PC-9 (cell line): ENCODE measurements at regions not wholly inside any gene's neighbourhood (a gene's known extent, or its start where the extent isn't known, plus 50 kb on each side); places are given as distances from the start of the nearest gene placed in this dataset.

Source experiments
- EZH2 ChIP-seq: fragments of 200-600 bp; sonication (generic); IDR thresholded peaks from 2 replicates; pipeline ENCODE4 v1.8.0; 2017; ENCODE audit warnings: antibody characterized with exemption, low read depth
- TF ChIP-seq, protein P1 (sequence below): fragments of 200-600 bp; sonication (generic); conservative IDR thresholded peaks from 2 replicates; pipeline ENCODE4 v1.6.1; 2017; ENCODE audit warnings: mixed run types, antibody characterized with exemption, mild to moderate bottlenecking, moderate library complexity

DNA sequence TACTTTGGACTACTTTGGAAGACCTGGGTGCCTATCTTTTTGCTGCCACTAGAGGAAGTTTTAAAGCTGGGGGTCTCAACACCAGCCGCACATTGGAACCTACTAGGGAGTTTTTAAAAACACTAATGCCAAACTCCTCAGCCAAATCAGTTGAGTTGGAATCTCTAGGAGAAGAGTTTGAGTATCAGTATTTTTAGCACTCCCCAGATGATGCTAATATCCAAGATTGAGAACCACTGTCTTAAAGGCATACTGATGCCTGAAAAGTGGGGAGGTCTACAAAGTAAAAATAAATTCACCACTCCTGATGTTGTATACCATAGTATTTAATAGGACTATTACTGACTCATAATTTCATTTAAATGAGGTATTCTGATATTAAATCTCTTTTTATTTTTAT is 62.9 kb upstream of the COL21A1 start:
- TF ChIP-seq, protein P1, sequence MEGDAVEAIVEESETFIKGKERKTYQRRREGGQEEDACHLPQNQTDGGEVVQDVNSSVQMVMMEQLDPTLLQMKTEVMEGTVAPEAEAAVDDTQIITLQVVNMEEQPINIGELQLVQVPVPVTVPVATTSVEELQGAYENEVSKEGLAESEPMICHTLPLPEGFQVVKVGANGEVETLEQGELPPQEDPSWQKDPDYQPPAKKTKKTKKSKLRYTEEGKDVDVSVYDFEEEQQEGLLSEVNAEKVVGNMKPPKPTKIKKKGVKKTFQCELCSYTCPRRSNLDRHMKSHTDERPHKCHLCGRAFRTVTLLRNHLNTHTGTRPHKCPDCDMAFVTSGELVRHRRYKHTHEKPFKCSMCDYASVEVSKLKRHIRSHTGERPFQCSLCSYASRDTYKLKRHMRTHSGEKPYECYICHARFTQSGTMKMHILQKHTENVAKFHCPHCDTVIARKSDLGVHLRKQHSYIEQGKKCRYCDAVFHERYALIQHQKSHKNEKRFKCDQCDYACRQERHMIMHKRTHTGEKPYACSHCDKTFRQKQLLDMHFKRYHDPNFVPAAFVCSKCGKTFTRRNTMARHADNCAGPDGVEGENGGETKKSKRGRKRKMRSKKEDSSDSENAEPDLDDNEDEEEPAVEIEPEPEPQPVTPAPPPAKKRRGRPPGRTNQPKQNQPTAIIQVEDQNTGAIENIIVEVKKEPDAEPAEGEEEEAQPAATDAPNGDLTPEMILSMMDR = no peak
- TF ChIP-seq EZH2 = no peak
